ENCODE measurements at regions not wholly inside any gene's neighbourhood (a gene's known extent, or its start where the extent isn't known, plus 50 kb on each side); places are given as distances from the start of the nearest gene placed in this dataset.

- DNase-seq (ENCODE audit: low read depth), result no peak
These were observed 103.1 kb upstream of the ISL1 start for GRCh38 chr5:51279983-51280706.

GRCh38 chr5:51286046-51286445, 97.2 kb upstream of the ISL1 start:
- no peak for DNase-seq (ENCODE audit: low read depth)

GRCh38 chr5:51302343-51302742, 80.9 kb upstream of the ISL1 start:
- DNase-seq (ENCODE audit: low read depth), result no peak

DNA sequence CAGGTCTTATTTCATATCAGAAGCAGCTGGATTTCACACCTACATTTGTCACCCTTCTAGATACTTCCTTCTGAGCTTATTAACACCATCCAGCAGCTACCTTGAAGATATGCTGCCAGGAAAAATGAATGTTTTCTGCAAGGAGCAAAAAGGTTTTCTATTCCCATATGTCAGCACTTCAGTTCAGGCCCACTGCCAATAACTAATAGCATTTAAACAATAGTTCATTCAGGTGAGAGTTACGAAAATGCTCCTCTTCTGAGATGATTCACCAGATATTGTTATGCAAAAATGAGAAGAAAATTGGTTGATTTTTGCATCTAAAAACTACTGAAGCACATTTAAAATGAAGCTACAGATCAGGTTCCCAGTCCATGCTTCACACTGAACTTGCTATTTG, 56.4 kb upstream of the ISL1 start:
- no peak for DNase-seq (ENCODE audit: low read depth)

Data from activated gamma-delta T cell treated with anti-CD3 and anti-CD28 coated beads, Interleukin-2, amount 50 U/mL, for 16 hours (primary cell).